ENCODE measurements at regions not wholly inside any gene's neighbourhood (a gene's known extent, or its start where the extent isn't known, plus 50 kb on each side); places are given as distances from the start of the nearest gene placed in this dataset.

DNA sequence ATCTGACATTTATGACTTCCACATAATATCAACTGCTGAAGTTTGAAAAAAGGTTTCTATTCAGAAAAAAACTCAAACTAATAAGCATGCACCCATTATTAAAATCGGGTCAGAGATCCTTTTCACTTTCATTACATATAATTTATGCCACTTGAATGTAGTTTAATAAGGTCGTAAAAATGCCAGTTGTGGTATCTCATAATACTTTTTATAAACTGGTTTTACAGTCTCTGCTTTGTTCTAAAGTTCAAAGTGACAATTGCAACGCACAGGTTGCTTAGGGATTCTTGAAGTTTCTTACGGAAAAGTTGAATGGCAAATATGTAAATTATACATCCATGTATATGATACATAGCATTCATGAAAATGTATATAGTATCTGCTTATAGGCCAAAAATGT, 229.4 kb upstream of the CEP162 start:
- ATAC-seq (no peak), DNase-seq (no peak)
- intact Hi-C loops (cut with DNase I): no loop called here
- Histone ChIP-seq H3K36me3 (no peaks in the 10 kb centered on the region), H3K9me3 (peaks cover 0 to 6% (median 0%) of the 10 kb centered on the region in 11 donors), H3K4me3 (no peak overlapping the region), H3K27ac (no peak overlapping the region), H3K4me1 (no peaks in the 10 kb centered on the region), H3K27me3 (no peaks in the 10 kb centered on the region)
- TF ChIP-seq, protein P1, sequence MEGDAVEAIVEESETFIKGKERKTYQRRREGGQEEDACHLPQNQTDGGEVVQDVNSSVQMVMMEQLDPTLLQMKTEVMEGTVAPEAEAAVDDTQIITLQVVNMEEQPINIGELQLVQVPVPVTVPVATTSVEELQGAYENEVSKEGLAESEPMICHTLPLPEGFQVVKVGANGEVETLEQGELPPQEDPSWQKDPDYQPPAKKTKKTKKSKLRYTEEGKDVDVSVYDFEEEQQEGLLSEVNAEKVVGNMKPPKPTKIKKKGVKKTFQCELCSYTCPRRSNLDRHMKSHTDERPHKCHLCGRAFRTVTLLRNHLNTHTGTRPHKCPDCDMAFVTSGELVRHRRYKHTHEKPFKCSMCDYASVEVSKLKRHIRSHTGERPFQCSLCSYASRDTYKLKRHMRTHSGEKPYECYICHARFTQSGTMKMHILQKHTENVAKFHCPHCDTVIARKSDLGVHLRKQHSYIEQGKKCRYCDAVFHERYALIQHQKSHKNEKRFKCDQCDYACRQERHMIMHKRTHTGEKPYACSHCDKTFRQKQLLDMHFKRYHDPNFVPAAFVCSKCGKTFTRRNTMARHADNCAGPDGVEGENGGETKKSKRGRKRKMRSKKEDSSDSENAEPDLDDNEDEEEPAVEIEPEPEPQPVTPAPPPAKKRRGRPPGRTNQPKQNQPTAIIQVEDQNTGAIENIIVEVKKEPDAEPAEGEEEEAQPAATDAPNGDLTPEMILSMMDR (IDR thresholded peaks at IDR 0.05): no peak
- WGBS, 2 donors: 88 to 89% methylated on average over 4 of the region's 4 CpGs

DNA sequence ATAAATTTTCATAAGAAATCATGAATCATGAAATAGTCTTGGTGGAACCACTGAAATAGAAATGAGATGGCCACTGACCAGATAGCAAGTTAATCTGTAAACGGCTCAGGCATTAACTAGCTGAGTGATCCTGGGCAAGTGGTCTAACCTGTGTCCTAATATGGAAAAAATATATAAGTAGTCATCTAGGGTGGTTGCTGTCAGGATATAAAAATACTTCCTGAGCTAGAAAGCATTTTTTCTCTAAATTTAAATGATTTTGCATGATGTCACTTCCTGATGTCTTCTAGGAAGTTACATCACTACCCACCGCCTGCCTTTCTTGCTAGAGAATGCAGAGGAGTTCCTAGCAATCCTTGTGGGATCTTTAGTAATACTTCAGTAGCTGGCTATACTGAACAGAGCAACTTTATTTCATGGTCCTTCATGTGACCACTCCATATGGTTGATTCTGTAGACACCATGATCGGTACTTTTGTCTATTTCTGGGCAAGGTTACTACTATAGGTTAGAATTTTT, 228.1 kb upstream of the CEP162 start:
- TF ChIP-seq, protein P1 (IDR thresholded peaks at IDR 0.05): no peak
- Histone ChIP-seq H3K36me3 (no peaks in the 10 kb centered on the region), H3K4me3 (no peak overlapping the region), H3K4me1 (no peaks in the 10 kb centered on the region), H3K9me3 (peaks cover 0 to 6% (median 0%) of the 10 kb centered on the region in 11 donors), H3K27ac (no peak overlapping the region), H3K27me3 (no peaks in the 10 kb centered on the region)
- DNase-seq (no peak), ATAC-seq (no peak)
- 56 to 63% methylated on average over 3 of the region's 3 CpGs for WGBS, 2 donors
- intact Hi-C loops (cut with DNase I): no loop called here

DNA sequence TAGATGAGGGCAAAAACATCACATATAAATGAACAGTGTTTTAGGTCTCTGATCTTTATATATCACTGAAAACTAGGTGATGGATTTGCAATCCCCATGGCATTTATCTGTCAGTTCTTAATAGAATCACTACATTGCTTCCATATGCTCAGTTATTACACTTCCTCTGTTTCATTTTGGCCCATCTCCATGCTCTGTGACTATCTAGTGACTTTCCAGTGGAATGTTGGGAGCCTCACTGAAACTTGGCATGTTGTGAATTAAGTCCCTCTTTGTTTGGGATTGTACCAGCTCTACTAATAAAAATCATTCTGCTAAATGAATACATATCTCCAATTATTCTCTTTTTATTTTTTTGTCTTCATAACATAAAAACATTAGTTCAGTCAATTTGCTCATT, 226.1 kb upstream of the CEP162 start:
- no peak overlapping the region for H3K27ac ChIP-seq
- H3K27me3 ChIP-seq: no peaks in the 10 kb centered on the region
- ATAC-seq: no peak
- no peak overlapping the region for H3K4me3 ChIP-seq
- intact Hi-C loops (cut with DNase I): no loop called here
- no peak for DNase-seq
- TF ChIP-seq, protein P1 (IDR thresholded peaks at IDR 0.05): no peak
- no peaks in the 10 kb centered on the region for H3K4me1 ChIP-seq
- no peaks in the 10 kb centered on the region for H3K36me3 ChIP-seq
- H3K9me3 ChIP-seq: peaks cover 0 to 6% (median 0%) of the 10 kb centered on the region in 11 donors

DNA sequence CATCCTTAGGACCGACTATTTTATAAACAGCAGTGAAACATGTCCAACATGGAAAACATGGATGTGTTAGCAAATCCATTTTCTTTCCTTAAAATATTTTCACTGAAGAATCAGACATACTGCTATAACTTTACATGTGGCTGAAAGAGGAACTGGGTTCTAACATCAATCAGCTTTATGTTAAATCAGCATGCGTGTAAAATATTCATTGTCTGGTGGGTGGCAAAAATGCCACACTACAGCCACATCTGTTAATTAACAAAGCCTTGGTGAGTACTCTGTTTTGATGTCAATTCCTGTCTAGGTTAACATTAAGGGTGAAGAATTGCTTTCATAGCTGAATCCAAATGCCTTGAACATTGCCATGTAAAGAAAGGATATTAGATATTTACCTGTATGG, 222.6 kb upstream of the CEP162 start:
- no peaks in the 10 kb centered on the region for H3K36me3 ChIP-seq
- intact Hi-C loops (cut with DNase I): no loop called here
- H3K4me1 ChIP-seq: no peaks in the 10 kb centered on the region
- H3K27ac ChIP-seq: no peak overlapping the region
- TF ChIP-seq, protein P1 (IDR thresholded peaks at IDR 0.05): no peak
- H3K4me3 ChIP-seq: no peak overlapping the region
- H3K9me3 ChIP-seq: no peaks in the 10 kb centered on the region
- no peak for ATAC-seq
- H3K27me3 ChIP-seq: no peaks in the 10 kb centered on the region
- DNase-seq: no peak
- 82 to 90% methylated on average over 2 of the region's 2 CpGs for WGBS, 2 donors
